Nephron (organoid): ENCODE measurements at regions not wholly inside any gene's neighbourhood (a gene's known extent, or its start where the extent isn't known, plus 50 kb on each side); places are given as distances from the start of the nearest gene placed in this dataset.

Experiments
- H3K27ac Mint-ChIP-seq, 3 experiments: 2 replicates each; pipeline ENCODE4 v1.8.0; 2020; ENCODE audit warnings: mixed read lengths in 3 of 3, mild to moderate bottlenecking in 2 of 3, moderate library complexity in 1 of 3
- H3K27me3 Mint-ChIP-seq: 2 replicates; pipeline ENCODE4 v1.8.0; 2021; ENCODE audit warnings: low read depth, mild to moderate bottlenecking, moderate library complexity, mixed read lengths
- H3K36me3 Mint-ChIP-seq: 2 replicates; pipeline ENCODE4 v1.8.0; 2020; ENCODE audit warnings: low read depth, mixed read lengths
- H3K4me1 Mint-ChIP-seq: 2 replicates; pipeline ENCODE4 v1.8.0; 2020; ENCODE audit warnings: mixed read lengths
- H3K4me3 Mint-ChIP-seq, 3 experiments: 2 replicates each; pipeline ENCODE4 v1.8.0; 2020; ENCODE audit warnings: mild to moderate bottlenecking in 3 of 3, mixed read lengths in 3 of 3, moderate library complexity in 2 of 3
- H3K9me3 Mint-ChIP-seq: 2 replicates; pipeline ENCODE4 v1.8.0; 2020; ENCODE audit warnings: mixed read lengths
- CTCF ChIP-seq, 3 experiments: fragments of 200-600 bp; sonication (generic); IDR thresholded peaks; one replicate each; pipeline ENCODE4 v1.5.0; 2021; ENCODE audit warnings: antibody characterized with exemption in 3 of 3; ENCODE audit not compliant: unreplicated experiment in 3 of 3

GRCh38 chr9:16193066-16193465 is 640.2 kb downstream of the CCDC171 start:
- H3K9me3 Mint-ChIP-seq: peaks cover 20% of the 10 kb centered on the region
- peaks cover 3% of the 10 kb centered on the region for H3K27me3 Mint-ChIP-seq
- H3K4me1 Mint-ChIP-seq: peaks cover 55% of the 10 kb centered on the region
- H3K36me3 Mint-ChIP-seq: peaks cover 11% of the 10 kb centered on the region
- peak overlapping the region; percentile 80 to 94 (median 92) for H3K27ac Mint-ChIP-seq
- TF ChIP-seq CTCF (IDR thresholded peaks at IDR 0.05; ENCODE audit: unreplicated experiment in 3 of 3): no peak
- no peak overlapping the region for H3K4me3 Mint-ChIP-seq

- Mint-ChIP-seq H3K9me3 (peaks cover 2% of the 10 kb centered on the region), H3K27me3 (peaks cover 3% of the 10 kb centered on the region), H3K4me1 (peaks cover 63% of the 10 kb centered on the region), H3K27ac (peak overlapping the region in 2 of 3 experiments; percentile 69 to 88), H3K4me3 (no peak overlapping the region), H3K36me3 (no peaks in the 10 kb centered on the region)
- no peak for TF ChIP-seq CTCF (IDR thresholded peaks at IDR 0.05; ENCODE audit: unreplicated experiment in 3 of 3)
Observed at GRCh38 chr9:16196206-16196605, 643.4 kb downstream of the CCDC171 start.

GRCh38 chr9:16197578-16198370 is 644.9 kb downstream of the CCDC171 start:
- Mint-ChIP-seq H3K4me3 (no peak overlapping the region), H3K36me3 (no peaks in the 10 kb centered on the region), H3K9me3 (no peaks in the 10 kb centered on the region), H3K4me1 (peaks cover 56% of the 10 kb centered on the region), H3K27ac (peak overlapping the region; percentile 81 to 89 (median 88)), H3K27me3 (peaks cover 3% of the 10 kb centered on the region)
- TF ChIP-seq CTCF (IDR thresholded peaks at IDR 0.05; ENCODE audit: unreplicated experiment in 3 of 3): no peak

GRCh38 chr9:16198996-16199395 is 646.2 kb downstream of the CCDC171 start:
- Mint-ChIP-seq H3K4me1 (peaks cover 58% of the 10 kb centered on the region), H3K27ac (peak overlapping the region; percentile 88 to 90 (median 89)), H3K36me3 (no peaks in the 10 kb centered on the region), H3K4me3 (no peak overlapping the region), H3K27me3 (peaks cover 3% of the 10 kb centered on the region), H3K9me3 (no peaks in the 10 kb centered on the region)
- no peak for TF ChIP-seq CTCF (IDR thresholded peaks at IDR 0.05; ENCODE audit: unreplicated experiment in 3 of 3)

- no peak for TF ChIP-seq CTCF (IDR thresholded peaks at IDR 0.05; ENCODE audit: unreplicated experiment in 3 of 3)
Observed at GRCh38 chr9:16202221-16202620, 649.4 kb downstream of the CCDC171 start.

More at GRCh38 chr9:16202221-16202620, 649.4 kb downstream of the CCDC171 start:
- no peak overlapping the region for H3K4me3 Mint-ChIP-seq
- no peaks in the 10 kb centered on the region for H3K36me3 Mint-ChIP-seq
- peaks cover 60% of the 10 kb centered on the region for H3K4me1 Mint-ChIP-seq
- no peaks in the 10 kb centered on the region for H3K27me3 Mint-ChIP-seq
- peak overlapping the region; percentile 33 to 74 (median 73) for H3K27ac Mint-ChIP-seq
- H3K9me3 Mint-ChIP-seq: no peaks in the 10 kb centered on the region
